ENCODE measurements at regions not wholly inside any gene's neighbourhood (a gene's known extent, or its start where the extent isn't known, plus 50 kb on each side); places are given as distances from the start of the nearest gene placed in this dataset.

GRCh38 chr4:158003212-158003611, 169.6 kb downstream of the GASK1B start:
- no peak for TF ChIP-seq CTCF (IDR thresholded peaks at IDR 0.05)
- TF ChIP-seq POLR2A (IDR thresholded peaks at IDR 0.05), result no peak
- Histone ChIP-seq H3K4me3 (no peak overlapping the region), H3K4me1 (peaks cover 0 to 61% (median 30%) of the 10 kb centered on the region in 12 donors), H3K27ac (no peak overlapping the region), H3K36me3 (no peaks in the 10 kb centered on the region), H3K27me3 (no peaks in the 10 kb centered on the region), H3K9me3 (no peaks in the 10 kb centered on the region)
- intact Hi-C loops (cut with DNase I), result loop anchor here in 1 of 10 donors (10.0 kb wide), 1 partner anchor 52 kb away; no protein-coding TSS in a partner anchor
- DNase-seq (no peak), ATAC-seq (no peak)

- Histone ChIP-seq H3K9me3 (no peaks in the 10 kb centered on the region), H3K27ac (no peak overlapping the region), H3K27me3 (no peaks in the 10 kb centered on the region), H3K36me3 (no peaks in the 10 kb centered on the region), H3K4me3 (no peak overlapping the region), H3K4me1 (peaks cover 0 to 51% (median 19%) of the 10 kb centered on the region in 12 donors)
- WGBS, 4 donors, result 88 to 93% (median 91%) methylated on average over 1 of the region's 1 CpG
- no peak for DNase-seq
- intact Hi-C loops (cut with DNase I), result loop anchor here in 1 of 10 donors (10.0 kb wide), 1 partner anchor 53 kb away; no protein-coding TSS in a partner anchor
- TF ChIP-seq CTCF (IDR thresholded peaks at IDR 0.05) (no peak), POLR2A (IDR thresholded peaks at IDR 0.05) (no peak)
- no peak for ATAC-seq
Measured at GRCh38 chr4:158002173-158002572, 170.7 kb downstream of the GASK1B start.

GRCh38 chr4:158001756-158002155, 171.1 kb downstream of the GASK1B start:
- Histone ChIP-seq H3K9me3 (no peaks in the 10 kb centered on the region), H3K4me3 (no peak overlapping the region), H3K27me3 (no peaks in the 10 kb centered on the region), H3K36me3 (no peaks in the 10 kb centered on the region), H3K27ac (no peak overlapping the region), H3K4me1 (peaks cover 0 to 50% (median 16%) of the 10 kb centered on the region in 12 donors)
- TF ChIP-seq CTCF (IDR thresholded peaks at IDR 0.05) (no peak), POLR2A (IDR thresholded peaks at IDR 0.05) (no peak)
- whole genome bisulfite sequencing, 4 donors, result 67 to 83% (median 70%) methylated on average over 2 of the region's 2 CpGs
- no peak for DNase-seq
- no peak for ATAC-seq
- intact Hi-C loops (cut with DNase I), result loop anchor here in 1 of 10 donors (10.0 kb wide), 1 partner anchor 53 kb away; no protein-coding TSS in a partner anchor

GRCh38 chr4:157999723-158000122, 173.1 kb downstream of the GASK1B start:
- H3K9me3 ChIP-seq, result no peaks in the 10 kb centered on the region
- WGBS, 4 donors, result 90 to 98% (median 96%) methylated on average over 1 of the region's 1 CpG
- H3K27ac ChIP-seq, result no peak overlapping the region
- DNase-seq, result no peak
- H3K4me1 ChIP-seq, result peaks cover 0 to 41% (median under 1%) of the 10 kb centered on the region in 12 donors
- intact Hi-C loops (cut with DNase I), result loop anchor here in 3 of 10 donors (10.0 kb wide), 3 partner anchors 55 to 625 kb away; no protein-coding TSS in a partner anchor
- ATAC-seq, result no peak
- TF ChIP-seq CTCF (IDR thresholded peaks at IDR 0.05), result no peak
- H3K36me3 ChIP-seq, result no peaks in the 10 kb centered on the region
- no peaks in the 10 kb centered on the region for H3K27me3 ChIP-seq
- H3K4me3 ChIP-seq, result no peak overlapping the region
